HG03039 (cell line): ENCODE measurements at regions not wholly inside any gene's neighbourhood (a gene's known extent, or its start where the extent isn't known, plus 50 kb on each side); places are given as distances from the start of the nearest gene placed in this dataset.

Source experiments
- ATAC-seq: cut with Tn5 transposase; IDR thresholded peaks from one replicate; pipeline ENCODE4 v1.9.1; 2021; ENCODE audit warnings: mild to moderate bottlenecking, moderate library complexity; ENCODE audit not compliant: unreplicated experiment

GRCh38 chr1:175865041-175865766 lies 121.8 kb upstream of the TNR start:
- ATAC-seq, result no peak

- no peak for ATAC-seq
Observed at GRCh38 chr1:175864625-175865024, 121.2 kb upstream of the TNR start.

GRCh38 chr1:175864183-175864582 lies 120.8 kb upstream of the TNR start:
- no peak for ATAC-seq

- ATAC-seq, result no peak
Observed at GRCh38 chr1:175863299-175864050, 120.1 kb upstream of the TNR start.

GRCh38 chr1:175862408-175862807 lies 119.0 kb upstream of the TNR start:
- no peak for ATAC-seq

GRCh38 chr1:175861626-175862367 lies 118.4 kb upstream of the TNR start:
- no peak for ATAC-seq

GRCh38 chr1:175857756-175858155 lies 114.4 kb upstream of the TNR start:
- no peak for ATAC-seq

GRCh38 chr1:175853681-175854080 lies 110.3 kb upstream of the TNR start:
- no peak for ATAC-seq

- ATAC-seq, result no peak
Observed at GRCh38 chr1:175851749-175852148, 108.4 kb upstream of the TNR start.

GRCh38 chr1:175848329-175848728 lies 104.9 kb upstream of the TNR start:
- no peak for ATAC-seq

GRCh38 chr1:175845985-175846384 lies 102.6 kb upstream of the TNR start:
- no peak for ATAC-seq

GRCh38 chr1:175845338-175845737 lies 101.9 kb upstream of the TNR start:
- ATAC-seq, result no peak

GRCh38 chr1:175844877-175845276 lies 101.5 kb upstream of the TNR start:
- no peak for ATAC-seq

- no peak for ATAC-seq
Observed at GRCh38 chr1:175842550-175842949, 99.2 kb upstream of the TNR start.

GRCh38 chr1:175841738-175842187 lies 98.4 kb upstream of the TNR start:
- no peak for ATAC-seq

- ATAC-seq, result no peak
Observed at GRCh38 chr1:175840787-175841186, 97.4 kb upstream of the TNR start.

GRCh38 chr1:175839779-175840669 lies 96.6 kb upstream of the TNR start:
- no peak for ATAC-seq

- no peak for ATAC-seq
Observed at GRCh38 chr1:175834597-175834996, 91.2 kb upstream of the TNR start.

- no peak for ATAC-seq
Observed at GRCh38 chr1:175833951-175834350, 90.6 kb upstream of the TNR start.

- no peak for ATAC-seq
Observed at GRCh38 chr1:175833502-175833901, 90.1 kb upstream of the TNR start.

- ATAC-seq, result no peak
Observed at GRCh38 chr1:175830500-175830899, 87.1 kb upstream of the TNR start.
